ENCODE measurements at regions not wholly inside any gene's neighbourhood (a gene's known extent, or its start where the extent isn't known, plus 50 kb on each side); places are given as distances from the start of the nearest gene placed in this dataset.

GRCh38 chr3:35524856-35525255 is 114.5 kb upstream of the ARPP21 start:
- ATAC-seq = no peak
- TF ChIP-seq SMAD4 (CRISPR knock-in tag; IDR thresholded peaks at IDR 0.05) (no peak), TEAD1 (CRISPR knock-in tag; IDR thresholded peaks at IDR 0.05) (no peak), SMAD3 (CRISPR knock-in tag; IDR thresholded peaks at IDR 0.05; ENCODE audit: borderline replicate concordance) (no peak), FOXK1 (CRISPR knock-in tag; IDR thresholded peaks at IDR 0.05) (no peak), HMGA2 (CRISPR knock-in tag; IDR thresholded peaks at IDR 0.05) (no peak), PREB (CRISPR knock-in tag; IDR thresholded peaks at IDR 0.05; ENCODE audit: borderline replicate concordance) (no peak), ERG (CRISPR knock-in tag; IDR thresholded peaks at IDR 0.05) (no peak), ELF4 (CRISPR knock-in tag; IDR thresholded peaks at IDR 0.05; ENCODE audit: low read depth) (no peak), ZNF396 (CRISPR knock-in tag; IDR thresholded peaks at IDR 0.05; ENCODE audit: borderline replicate concordance) (no peak), ZSCAN18 (CRISPR knock-in tag; IDR thresholded peaks at IDR 0.05) (no peak), IRF1 (CRISPR knock-in tag; IDR thresholded peaks at IDR 0.05) (no peak), ZMAT4 (CRISPR knock-in tag; IDR thresholded peaks at IDR 0.05) (no peak), NR2C2 (CRISPR knock-in tag; IDR thresholded peaks at IDR 0.05) (no peak), NR1H2 (CRISPR knock-in tag; IDR thresholded peaks at IDR 0.05) (no peak)
- Mint-ChIP-seq H3K27me3 (ENCODE audit: low read depth) (no peaks in the 10 kb centered on the region), H3K27ac (no peak overlapping the region), H3K4me3 (no peak overlapping the region), H3K4me1 (peaks cover 10% of the 10 kb centered on the region), H3K9me3 (no peaks in the 10 kb centered on the region), H3K36me3 (no peaks in the 10 kb centered on the region)
- peak; percentile 10 for DNase-seq (ENCODE audit: low spot score)
- ChIA-PET CTCF (no interaction called here), POLR2A (no interaction called here)

GRCh38 chr3:35528728-35529127 is 110.6 kb upstream of the ARPP21 start:
- Mint-ChIP-seq H3K9me3 (no peaks in the 10 kb centered on the region), H3K27me3 (ENCODE audit: low read depth) (no peaks in the 10 kb centered on the region), H3K4me1 (peaks cover 10% of the 10 kb centered on the region), H3K27ac (no peak overlapping the region), H3K4me3 (no peak overlapping the region), H3K36me3 (no peaks in the 10 kb centered on the region)
- ChIA-PET POLR2A (no interaction called here), CTCF (no interaction called here)
- ATAC-seq (no peak), DNase-seq (ENCODE audit: low spot score) (no peak)
- TF ChIP-seq ZBTB43 (CRISPR knock-in tag; IDR thresholded peaks at IDR 0.05) (no peak), CBFB (CRISPR knock-in tag; IDR thresholded peaks at IDR 0.05; ENCODE audit: low read depth) (no peak), TP53 (CRISPR knock-in tag; IDR thresholded peaks at IDR 0.05) (no peak), NR1H2 (CRISPR knock-in tag; IDR thresholded peaks at IDR 0.05) (no peak), SMAD3 (CRISPR knock-in tag; IDR thresholded peaks at IDR 0.05; ENCODE audit: borderline replicate concordance) (no peak), ZNF396 (CRISPR knock-in tag; IDR thresholded peaks at IDR 0.05; ENCODE audit: borderline replicate concordance) (no peak), ZMAT4 (CRISPR knock-in tag; IDR thresholded peaks at IDR 0.05) (no peak), ZBTB21 (CRISPR knock-in tag; IDR thresholded peaks at IDR 0.05; ENCODE audit: borderline replicate concordance) (no peak), ZNF425 (CRISPR knock-in tag; conservative IDR thresholded peaks at IDR 0.05) (no peak)

Measured in WTC11 (cell line).